Stimulated activated CD4-positive, alpha-beta T cell treated with anti-CD3 and anti-CD28 coated beads, TNF-alpha, amount 100 ng/mL, for 1 hour (primary cell): ENCODE measurements at regions not wholly inside any gene's neighbourhood (a gene's known extent, or its start where the extent isn't known, plus 50 kb on each side); places are given as distances from the start of the nearest gene placed in this dataset.

ENCODE experiments used
- DNase-seq, 3 donors: peaks; one replicate each; pipeline ENCODE4 v3.0.0-alpha.2; 2020; ENCODE audit warnings: low read depth in 3 of 3, low spot score in 1 of 3

DNA sequence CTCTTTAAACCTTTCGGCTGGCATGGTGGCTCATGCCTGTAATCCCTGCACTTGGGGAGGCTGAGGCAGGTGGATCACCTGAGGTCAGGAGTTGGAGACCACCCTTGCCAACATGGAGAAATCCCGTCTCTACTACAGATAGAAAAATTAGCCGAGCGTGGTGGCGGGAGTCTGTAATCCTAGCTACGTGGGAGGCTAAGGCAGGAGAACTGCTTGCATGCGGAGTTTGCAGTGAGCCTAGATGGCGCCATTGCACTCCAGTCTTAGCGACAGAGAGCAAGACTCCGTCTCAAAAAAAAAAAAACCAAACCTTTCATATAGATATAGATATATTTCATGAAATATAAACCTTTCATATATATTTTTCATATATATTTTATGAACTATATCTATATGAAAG lies 864.7 kb downstream of the TRIB2 start:
- DNase-seq = no peak

DNA sequence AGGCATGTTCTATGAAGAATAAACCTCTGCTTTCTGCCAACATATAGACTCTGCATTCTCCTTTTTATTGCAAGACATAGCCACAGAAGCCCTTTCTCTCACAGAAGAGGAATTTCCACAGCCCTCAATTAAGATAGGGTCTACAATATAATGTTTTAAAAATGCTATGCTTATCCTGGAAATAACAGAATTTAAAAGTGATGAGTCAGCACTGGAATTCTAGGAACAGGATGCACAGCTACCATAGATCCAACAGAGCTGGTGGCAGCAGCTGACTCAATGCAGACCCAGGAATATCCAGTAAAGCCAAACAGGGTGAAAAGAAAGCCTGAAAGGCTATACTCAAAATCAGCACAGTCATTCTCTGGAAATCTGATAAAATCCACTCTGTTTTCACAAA lies 866.9 kb downstream of the TRIB2 start:
- DNase-seq = no peak

DNA sequence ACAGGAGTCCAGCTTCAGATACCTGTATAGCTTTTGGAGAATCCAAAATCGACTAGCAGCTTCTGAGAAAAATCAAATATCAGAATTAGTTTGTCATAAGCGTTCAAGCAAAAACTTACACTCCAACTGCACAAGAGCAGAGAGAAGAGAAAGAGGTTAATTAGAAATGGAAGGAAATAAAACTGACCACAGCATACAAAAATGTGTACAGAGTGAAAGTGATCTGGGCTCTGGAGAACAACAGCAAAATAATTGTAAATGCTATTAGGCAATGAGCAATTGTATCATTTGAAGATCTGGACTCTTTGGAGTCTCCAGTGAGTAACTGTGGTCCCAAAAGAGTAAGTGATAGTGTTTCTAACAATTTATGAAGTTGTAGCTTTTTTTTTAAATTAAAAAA lies 867.3 kb downstream of the TRIB2 start:
- DNase-seq = no peak

DNA sequence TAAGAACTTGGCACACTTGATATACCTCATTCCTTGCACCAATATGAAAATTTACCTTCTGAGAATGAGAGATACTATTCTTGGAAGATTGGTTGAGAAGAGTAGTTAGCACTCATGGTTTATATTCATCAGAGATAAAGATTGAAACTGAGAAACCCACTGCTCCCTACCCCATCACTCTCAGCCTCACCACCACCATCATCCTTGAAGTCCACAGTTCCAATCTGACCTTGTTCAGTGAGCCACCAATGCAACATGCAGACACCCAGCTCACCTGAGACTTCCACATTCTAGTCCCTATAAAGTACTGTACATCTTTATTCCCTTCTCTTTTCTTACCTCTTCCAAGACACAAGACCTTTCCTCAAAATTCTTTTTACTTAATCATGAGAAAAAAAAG lies 869.0 kb downstream of the TRIB2 start:
- no peak for DNase-seq

DNA sequence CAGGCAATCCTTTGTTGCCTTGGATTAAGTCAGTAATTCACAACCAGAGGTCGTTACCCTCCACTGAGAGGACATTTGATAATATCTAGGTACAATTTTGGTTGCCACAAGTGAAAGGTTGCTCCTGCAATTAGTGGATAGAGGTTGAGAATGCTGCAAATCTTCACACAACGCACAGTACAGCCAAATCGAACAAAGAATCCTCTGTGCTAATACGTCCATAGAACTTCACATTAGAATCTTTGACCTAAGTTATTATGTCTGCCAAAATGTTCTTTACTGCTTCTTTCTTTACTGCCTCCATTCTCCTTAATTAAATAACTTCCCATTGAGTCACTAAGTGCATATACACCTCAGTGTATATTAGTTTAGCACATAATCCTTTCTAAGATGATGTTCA lies 879.5 kb downstream of the TRIB2 start:
- no peak for DNase-seq

DNA sequence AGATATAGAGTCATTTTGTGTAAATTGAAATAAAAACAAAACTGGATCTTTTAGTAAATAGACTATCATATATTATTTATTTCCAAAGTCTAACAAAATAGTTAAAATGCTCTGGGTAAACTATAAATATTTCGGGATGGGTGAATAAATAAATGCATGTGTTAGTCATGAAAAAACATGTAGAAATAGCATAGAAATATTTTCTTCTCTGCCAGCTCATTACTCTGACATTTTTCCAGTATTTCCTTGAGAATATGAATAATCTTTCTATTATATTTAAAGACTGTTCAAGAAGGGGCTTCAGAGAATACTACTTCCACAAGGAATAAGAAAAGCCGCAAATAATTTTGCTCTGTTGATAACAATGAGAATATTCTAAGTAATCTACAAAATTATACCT lies 880.4 kb downstream of the TRIB2 start:
- no peak for DNase-seq

DNA sequence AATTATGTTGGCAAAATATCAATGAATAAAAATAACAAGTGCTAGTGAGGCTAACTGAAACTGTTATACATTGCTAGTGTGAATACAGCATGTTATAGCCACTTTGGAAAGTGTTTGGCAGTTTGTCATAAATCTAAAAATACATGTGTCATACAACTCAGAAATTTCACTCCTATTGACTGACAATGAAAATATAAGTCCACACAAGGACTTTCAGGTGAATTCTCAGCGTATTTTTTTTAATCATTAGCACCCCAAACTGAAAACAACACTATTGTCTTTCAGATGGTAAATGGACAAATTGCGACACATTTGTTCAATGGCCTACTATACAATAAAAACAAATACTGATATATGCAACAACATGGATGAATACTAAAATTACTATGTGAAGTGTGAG lies 884.8 kb downstream of the TRIB2 start:
- no peak for DNase-seq

DNA sequence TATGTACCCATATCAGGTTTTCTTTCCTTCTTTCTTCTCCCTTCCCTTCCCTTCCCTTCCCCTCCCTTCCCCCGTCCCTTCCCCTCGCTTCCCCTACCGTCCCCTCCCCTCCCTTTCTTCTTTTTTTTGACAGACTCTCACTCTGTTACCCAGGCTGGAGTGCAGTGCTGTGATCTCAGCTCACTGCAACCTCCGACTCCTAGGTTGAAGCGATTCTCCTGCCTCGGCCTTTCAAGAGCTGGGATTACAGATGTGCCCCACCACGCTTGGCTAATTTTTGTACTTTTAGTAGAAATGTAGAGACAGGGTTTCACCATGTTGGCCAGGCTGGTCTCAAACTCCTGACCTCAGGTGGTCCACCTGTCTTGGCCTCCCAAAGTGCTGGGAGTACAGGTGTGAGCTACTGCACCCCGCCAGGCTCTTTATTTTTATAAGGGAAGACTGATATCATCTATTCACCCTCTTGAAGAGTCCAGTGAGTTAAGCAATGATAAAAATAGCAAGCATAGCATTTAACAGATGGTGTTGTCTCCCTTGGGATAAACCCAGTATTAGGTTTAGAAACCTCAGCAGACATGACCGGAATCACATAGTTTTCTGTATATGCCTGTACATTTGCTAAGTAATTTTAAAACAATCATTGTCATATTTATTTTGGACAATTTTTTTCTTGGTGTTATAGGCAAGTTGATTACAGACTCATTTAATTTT lies 888.4 kb downstream of the TRIB2 start:
- DNase-seq = no peak

DNA sequence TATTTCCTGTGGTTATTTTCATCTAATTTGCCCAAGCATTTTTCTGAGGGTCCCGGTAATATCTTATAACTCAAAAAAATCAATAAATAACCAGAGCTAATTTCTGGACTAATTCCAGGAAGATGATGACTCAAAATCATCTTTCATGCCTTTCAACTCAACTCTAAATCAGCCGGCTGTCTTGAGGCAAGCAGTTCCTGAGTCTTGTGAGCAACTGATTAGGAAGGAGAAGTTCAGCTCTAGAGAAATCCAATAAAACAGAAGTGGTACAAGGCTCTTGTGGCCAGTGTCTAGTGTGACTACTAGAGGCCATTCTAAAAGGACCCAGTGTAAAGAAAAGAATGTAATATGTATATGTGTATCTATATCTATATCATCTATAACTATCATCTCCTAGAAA lies 890.4 kb downstream of the TRIB2 start:
- no peak for DNase-seq

DNA sequence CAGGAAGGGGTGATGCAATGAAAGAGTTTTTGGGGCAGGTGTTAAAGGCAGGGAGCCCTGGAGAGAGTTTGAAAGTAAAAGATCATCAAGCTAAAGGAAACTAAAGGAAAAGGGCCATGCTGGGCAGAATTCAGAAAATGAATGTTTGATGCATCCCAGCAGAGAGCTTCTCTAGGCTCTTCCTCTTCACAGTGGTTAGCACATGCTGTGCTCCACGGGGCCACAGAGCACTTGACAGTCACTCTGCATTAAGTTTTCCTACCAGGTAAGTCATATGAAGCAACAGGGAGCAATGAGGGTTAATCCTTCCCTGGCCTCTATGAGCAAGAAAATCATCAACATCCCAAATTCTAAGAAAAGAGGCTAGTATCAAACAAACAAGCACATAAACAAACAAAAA lies 895.2 kb downstream of the TRIB2 start:
- no peak for DNase-seq

DNA sequence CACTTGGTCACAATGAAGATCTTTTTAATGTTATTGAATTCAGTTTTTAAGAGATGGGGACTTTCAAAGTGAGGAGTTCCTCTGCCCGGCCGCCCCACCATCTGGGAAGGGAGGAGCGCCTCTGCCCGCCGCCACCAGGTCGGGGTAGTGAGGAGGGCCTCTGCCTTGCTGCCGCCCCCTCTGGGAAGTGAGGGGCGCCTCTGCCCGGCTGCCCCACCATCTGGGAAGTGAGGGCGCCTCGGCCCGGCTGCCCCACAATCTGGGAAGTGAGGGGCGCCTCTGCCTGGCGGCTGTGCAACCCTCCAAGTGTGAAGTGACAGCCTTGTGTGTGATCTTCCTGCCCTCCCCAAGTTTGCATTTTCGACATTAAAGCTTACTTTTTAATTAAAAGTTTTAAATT lies 899.3 kb downstream of the TRIB2 start:
- DNase-seq = no peak

DNA sequence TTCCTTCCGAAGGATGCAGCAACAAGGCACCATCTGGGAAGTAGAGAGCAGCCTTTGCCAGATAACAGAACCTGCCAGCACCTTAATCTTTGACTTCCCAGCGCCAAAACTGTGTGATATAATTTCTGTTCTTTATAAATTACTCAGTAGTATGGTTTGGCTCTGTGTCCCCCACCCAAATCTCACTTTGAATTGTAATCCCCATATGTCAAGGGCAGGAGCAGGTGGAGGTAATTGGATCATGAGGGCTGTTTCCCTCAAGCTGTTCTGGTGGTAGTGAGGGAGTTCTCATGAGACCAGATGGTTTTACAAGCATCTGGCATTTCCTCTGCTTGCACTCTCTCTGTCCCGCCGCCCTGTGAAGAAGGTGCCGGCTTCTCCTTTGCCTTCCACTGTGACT lies 899.9 kb downstream of the TRIB2 start:
- DNase-seq = no peak

DNA sequence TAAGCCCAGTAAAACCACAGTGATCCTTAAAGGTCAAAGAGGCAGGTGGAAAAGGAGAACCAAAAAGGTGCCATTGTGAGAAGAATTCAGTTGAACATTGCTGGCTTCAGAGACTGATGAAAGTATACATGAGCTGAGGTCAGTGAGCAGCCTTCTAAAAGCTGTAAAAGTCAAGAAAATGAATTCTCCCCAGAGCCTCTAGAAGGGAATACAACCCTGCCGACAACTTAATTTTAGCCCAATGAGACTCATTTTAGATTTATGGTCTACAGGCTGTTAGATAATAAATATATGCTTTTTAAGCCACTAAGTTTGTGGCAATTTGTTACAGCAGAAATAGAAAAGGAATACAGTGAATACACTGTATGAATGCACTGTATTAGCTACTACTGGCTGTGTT lies 911.4 kb downstream of the TRIB2 start:
- DNase-seq = no peak

DNA sequence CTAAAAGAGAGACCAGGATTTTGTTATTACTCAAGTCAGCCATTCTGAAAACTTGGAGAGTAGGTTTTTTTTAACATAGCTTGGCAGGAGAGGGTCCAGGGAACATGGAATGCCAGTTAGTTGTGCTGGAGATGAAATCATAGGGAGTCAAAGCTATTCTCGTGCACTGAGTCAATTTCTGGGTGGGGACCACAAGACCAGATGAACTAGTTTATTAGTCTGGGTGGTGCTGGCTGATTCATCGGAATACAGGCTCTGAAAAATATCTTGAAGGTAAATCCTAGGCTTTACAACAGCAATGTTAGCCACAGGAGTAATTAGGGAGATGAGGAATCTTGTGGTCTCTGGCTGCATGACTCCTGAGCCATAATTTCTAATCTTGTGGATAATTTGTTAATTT lies 921.4 kb downstream of the TRIB2 start:
- DNase-seq = no peak

DNA sequence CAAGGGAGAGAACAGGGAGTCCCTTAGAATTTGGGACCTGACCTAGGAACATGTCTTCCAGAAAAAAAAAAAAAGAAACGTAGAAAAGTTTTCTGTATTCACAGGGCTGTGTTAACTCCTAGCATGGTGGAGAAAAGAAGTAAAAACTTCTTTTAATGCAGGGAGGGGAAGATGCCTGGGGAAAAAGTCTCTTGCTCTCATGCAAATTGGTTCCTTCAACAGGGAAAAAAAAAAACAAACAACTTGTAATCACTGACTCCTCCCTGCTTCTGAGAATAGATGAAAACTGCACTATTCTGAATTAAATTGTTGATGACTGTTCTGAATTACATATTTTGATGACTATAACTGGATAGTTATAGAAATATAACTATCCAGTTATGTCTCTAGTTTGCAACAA lies 933.2 kb downstream of the TRIB2 start:
- DNase-seq = no peak

DNA sequence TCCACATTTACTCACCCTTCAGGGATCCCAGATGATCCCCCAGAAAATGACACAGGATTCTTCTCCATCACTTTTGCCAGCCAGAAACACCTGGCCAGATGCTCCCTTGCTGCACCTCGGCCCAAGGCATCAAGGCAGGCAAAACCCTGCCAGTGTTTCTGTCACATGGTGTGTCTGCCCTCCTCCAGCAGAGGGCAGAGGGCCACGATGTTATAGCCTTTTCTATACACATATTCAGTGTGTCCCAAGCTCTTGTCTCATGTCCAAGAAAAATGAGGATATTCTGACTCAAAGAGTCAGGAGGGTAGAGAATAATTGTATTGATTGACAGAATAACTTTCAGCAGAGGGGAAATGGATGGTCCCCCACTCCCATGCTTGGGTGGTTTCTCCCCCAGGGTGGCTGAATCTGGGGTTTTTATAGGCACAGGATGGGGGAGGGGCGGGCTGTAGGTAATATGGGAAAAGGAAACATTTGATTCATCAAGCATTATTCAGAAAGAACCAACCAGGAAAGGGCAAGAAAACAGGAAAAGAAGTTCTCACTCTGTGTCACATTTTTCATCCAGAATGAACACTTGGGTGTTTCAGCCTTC lies 933.9 kb downstream of the TRIB2 start:
- DNase-seq = no peak

DNA sequence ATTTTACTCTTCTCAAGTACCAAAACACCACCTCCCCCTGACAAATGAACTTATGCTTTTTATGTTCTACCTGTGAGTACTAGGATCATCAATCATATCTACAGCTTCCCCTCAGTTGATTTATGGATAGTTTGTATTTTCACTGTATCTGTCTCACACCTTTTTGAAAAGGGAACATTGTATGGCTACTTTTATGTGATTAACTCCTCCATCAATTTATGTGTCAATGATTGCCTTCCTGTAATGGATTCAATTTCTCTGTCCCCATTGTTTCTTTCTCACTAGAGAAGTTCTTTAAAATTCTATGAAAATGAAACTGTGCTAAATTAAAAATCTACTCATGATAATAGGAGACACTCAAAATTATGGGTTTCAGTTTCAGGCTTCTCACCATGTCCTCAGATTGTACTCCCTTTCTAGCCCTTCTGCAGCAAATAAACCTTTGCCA lies 935.0 kb downstream of the TRIB2 start:
- no peak for DNase-seq

DNA sequence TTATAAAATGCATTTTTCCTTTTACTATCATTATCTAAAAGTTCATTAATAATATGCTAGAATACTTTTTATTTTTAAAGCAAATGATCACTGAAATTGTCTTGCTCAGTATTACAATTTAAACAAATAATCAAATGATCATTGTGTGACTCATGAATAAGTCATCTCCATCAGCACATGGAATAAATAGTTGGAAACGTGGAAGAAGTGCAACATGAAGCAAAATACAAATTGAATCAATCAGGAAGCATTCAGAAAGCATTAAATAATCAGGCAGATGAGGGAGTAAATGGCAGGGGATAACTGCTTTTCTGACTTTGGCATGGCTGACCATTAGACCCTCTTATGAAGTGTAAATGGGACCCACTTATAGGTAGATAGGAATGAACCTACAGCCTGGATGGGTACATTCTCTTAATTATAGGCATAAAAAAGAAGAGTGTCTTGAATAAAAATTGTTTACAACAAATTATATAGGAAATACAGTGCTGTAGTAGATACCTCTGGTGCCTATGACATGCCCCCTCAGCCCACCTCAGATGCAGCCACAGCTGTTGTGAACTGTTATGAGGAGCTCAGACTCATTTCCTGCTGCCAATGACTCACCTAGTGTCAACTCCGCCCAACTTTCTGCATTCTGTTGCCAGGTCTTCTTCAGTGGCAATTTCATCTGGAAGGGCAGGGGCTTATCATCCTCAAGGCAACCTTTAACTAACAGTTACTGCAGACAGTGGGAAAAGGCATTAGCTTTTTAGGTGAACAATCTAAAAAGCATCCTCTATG lies 936.0 kb downstream of the TRIB2 start:
- DNase-seq = no peak

DNA sequence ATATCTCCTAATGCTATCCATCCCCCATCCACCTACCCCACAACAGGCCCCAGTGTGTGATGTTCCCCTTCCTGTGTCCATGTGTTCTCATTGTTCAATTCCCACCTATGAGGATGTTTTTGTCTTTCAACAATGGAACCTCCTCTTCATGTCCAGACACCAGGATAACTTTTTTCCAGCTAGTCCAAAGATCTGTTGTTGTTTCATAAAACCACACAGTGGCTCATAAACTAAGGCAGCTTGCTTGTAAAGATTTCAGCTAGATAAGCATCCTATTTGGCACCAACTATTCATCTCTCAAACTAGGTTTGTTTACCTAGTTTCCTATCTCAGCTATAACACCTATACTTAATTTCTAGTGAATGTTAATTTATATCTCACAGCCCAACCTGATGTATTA lies 937.7 kb downstream of the TRIB2 start:
- DNase-seq = no peak

DNA sequence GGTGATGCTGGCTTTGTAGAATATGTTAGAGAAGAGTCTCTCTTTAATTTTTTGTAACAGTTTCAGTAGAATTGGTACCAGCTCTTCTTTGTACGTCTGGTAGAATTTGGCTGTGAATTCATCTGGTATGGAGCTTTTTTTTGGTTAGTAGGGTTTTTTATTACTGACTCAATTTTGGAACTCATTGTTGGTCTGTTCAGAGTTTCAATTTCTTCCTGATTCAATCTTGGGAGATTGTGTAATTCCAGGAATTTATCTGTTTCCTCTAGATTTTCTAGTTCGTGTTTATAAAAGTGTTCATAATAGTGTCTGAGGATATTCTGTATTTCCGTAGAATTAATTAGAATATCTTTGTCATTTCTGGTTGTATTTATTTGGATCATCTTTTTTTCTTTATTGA lies 943.5 kb downstream of the TRIB2 start:
- DNase-seq = no peak

DNA sequence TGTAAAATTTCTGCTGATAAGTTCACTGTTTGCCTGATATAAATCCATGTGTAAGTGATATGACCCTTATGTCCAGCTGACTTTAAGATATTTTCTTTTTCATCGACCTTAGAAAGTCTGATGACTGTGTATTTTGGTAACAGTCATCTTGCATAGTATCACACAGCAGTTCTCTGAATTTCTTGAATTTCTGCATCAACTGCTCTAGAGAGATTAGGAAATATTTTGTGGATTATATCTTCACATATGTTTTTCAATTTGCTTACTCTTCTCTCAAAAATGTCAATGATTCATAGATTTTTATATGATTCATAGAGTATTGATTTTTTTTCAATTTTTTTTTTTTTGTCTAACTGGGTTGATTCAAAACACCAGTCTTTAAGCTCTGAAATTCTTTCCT lies 945.3 kb downstream of the TRIB2 start:
- no peak for DNase-seq

DNA sequence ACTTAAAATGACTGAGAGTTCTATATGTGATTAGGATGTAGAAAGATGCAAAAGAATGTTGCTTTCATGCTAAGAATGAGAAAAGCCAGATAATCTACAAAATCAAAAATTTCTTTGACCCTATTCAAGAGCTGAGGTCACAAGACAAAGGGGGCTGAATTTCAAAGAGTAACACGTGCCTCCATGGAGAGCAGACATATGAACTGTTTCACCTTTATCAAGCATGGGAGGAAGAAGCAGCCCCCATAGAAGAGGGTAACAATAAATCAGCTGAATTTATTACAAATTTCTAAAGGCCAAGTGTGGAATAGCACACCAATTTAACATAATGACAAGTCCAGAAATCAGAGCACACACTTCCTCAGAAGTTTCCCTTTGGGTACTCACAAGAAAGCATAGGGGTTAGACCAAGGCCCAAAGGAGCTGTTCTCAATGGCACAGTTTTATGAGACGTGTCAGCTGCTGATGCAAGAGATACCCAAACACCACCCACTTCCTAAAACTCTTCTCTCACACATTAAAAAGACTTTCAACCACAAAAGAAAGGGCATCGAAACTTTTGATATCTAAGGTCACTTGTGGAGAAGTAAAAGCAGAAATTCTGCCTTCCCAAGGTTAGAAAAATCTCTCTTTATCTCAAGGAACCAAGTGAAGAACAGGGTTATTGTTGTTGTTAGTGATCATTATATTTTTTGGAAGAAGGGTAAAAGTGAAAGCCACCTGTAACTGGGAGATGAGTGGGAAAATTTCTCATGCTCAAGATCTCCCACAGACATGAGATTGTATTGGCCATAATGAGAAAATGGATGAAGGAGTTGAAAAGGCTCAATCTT lies 950.1 kb downstream of the TRIB2 start:
- no peak for DNase-seq
